ENCODE measurements at regions not wholly inside any gene's neighbourhood (a gene's known extent, or its start where the extent isn't known, plus 50 kb on each side); places are given as distances from the start of the nearest gene placed in this dataset.

GRCh38 chr1:191261111-191261510 lies 783.4 kb upstream of the BRINP3 start:
- TF ChIP-seq CTCF (IDR thresholded peaks at IDR 0.05; ENCODE audit: insufficient read depth, low read depth, low read length), result no peak
- no peak for DNase-seq (ENCODE audit: low read depth)
- no peak overlapping the region for H3K4me3 ChIP-seq (ENCODE audit: low read depth, low read length)

GRCh38 chr1:191279266-191279800 lies 801.7 kb upstream of the BRINP3 start:
- H3K4me3 ChIP-seq (ENCODE audit: low read depth, low read length), result no peak overlapping the region
- DNase-seq (ENCODE audit: low read depth), result no peak
- no peak for TF ChIP-seq CTCF (IDR thresholded peaks at IDR 0.05; ENCODE audit: insufficient read depth, low read depth, low read length)

- H3K4me3 ChIP-seq (ENCODE audit: low read depth, low read length), result no peak overlapping the region
- DNase-seq (ENCODE audit: low read depth), result no peak
- TF ChIP-seq CTCF (IDR thresholded peaks at IDR 0.05; ENCODE audit: insufficient read depth, low read depth, low read length), result no peak
Measured at GRCh38 chr1:191284175-191284574, 806.5 kb upstream of the BRINP3 start.

- DNase-seq (ENCODE audit: low read depth), result no peak
- H3K4me3 ChIP-seq (ENCODE audit: low read depth, low read length), result no peak overlapping the region
- TF ChIP-seq CTCF (IDR thresholded peaks at IDR 0.05; ENCODE audit: insufficient read depth, low read depth, low read length), result no peak
Measured at GRCh38 chr1:191290441-191290840, 812.8 kb upstream of the BRINP3 start.

- no peak overlapping the region for H3K4me3 ChIP-seq (ENCODE audit: low read depth, low read length)
- no peak for TF ChIP-seq CTCF (IDR thresholded peaks at IDR 0.05; ENCODE audit: insufficient read depth, low read depth, low read length)
- no peak for DNase-seq (ENCODE audit: low read depth)
Measured at GRCh38 chr1:191305370-191305769, 827.7 kb upstream of the BRINP3 start.

GRCh38 chr1:191306916-191307315 lies 829.3 kb upstream of the BRINP3 start:
- no peak for DNase-seq (ENCODE audit: low read depth)
- TF ChIP-seq CTCF (IDR thresholded peaks at IDR 0.05; ENCODE audit: insufficient read depth, low read depth, low read length), result no peak
- H3K4me3 ChIP-seq (ENCODE audit: low read depth, low read length), result no peak overlapping the region

GRCh38 chr1:191320062-191320461 lies 838.2 kb upstream of the RGS18 start:
- no peak overlapping the region for H3K4me3 ChIP-seq (ENCODE audit: low read depth, low read length)
- DNase-seq (ENCODE audit: low read depth), result no peak
- no peak for TF ChIP-seq CTCF (IDR thresholded peaks at IDR 0.05; ENCODE audit: insufficient read depth, low read depth, low read length)
